CD14-positive monocyte (primary cell): ENCODE measurements at regions not wholly inside any gene's neighbourhood (a gene's known extent, or its start where the extent isn't known, plus 50 kb on each side); places are given as distances from the start of the nearest gene placed in this dataset.

ENCODE experiments used
- DNase-seq, 3 donors: peaks; one replicate each; pipeline ENCODE4 v3.0.0-alpha.2; 2011 to 2022
- H2AFZ ChIP-seq: 2 replicates; pipeline ENCODE4 v1.6.0; 2012; ENCODE audit warnings: mild to moderate bottlenecking, low read depth, low read length, inconsistent platforms; ENCODE audit not compliant: insufficient read depth, poor library complexity, severe bottlenecking
- H3K27ac ChIP-seq, 2 donors: 1 replicate in 1 of 2; 2 replicates in 1 of 2; pipeline ENCODE4 v1.5.1; 2012 to 2013; ENCODE audit warnings: low read length in 2 of 2, control low read depth in 1 of 2, inconsistent platforms in 1 of 2, low read depth in 1 of 2, mild to moderate bottlenecking in 1 of 2
- H3K27me3 ChIP-seq, 2 donors: one replicate each; pipeline versions ENCODE4 v1.6.0 to v1.6.1; 2011 to 2013; ENCODE audit warnings: low read length in 2 of 2; ENCODE audit not compliant: control insufficient read depth in 2 of 2, insufficient read depth in 2 of 2
- H3K36me3 ChIP-seq, 2 donors: replicated peaks in 1 of 2; 1 replicate in 1 of 2; 2 replicates in 1 of 2; pipeline versions ENCODE4 v1.5.1 to v1.6.1; 2012 to 2013; ENCODE audit warnings: low read length in 2 of 2, control low read depth in 1 of 2, inconsistent platforms in 1 of 2, mild to moderate bottlenecking in 1 of 2; ENCODE audit not compliant: insufficient read depth in 2 of 2, control insufficient read depth in 1 of 2
- H3K4me1 ChIP-seq, 2 donors: 1 replicate in 1 of 2; 2 replicates in 1 of 2; pipeline versions ENCODE4 v1.5.1 to v1.6.1; 2012 to 2013; ENCODE audit warnings: low read length in 2 of 2, control low read depth in 1 of 2, inconsistent platforms in 1 of 2, mild to moderate bottlenecking in 1 of 2, moderate library complexity in 1 of 2; ENCODE audit not compliant: insufficient read depth in 2 of 2, control insufficient read depth in 1 of 2
- H3K4me2 ChIP-seq: replicated peaks from 2 replicates; pipeline ENCODE3; 2012; ENCODE audit warnings: low read length, moderate library complexity, mild to moderate bottlenecking; ENCODE audit not compliant: poor library complexity, severe bottlenecking; ENCODE audit errors: extremely low read depth
- H3K4me3 ChIP-seq, 3 experiments: fragments of 200-600 bp in 1 of 3; sonication (generic) in 1 of 3; replicated peaks in 1 of 3; 1 replicate in 2 of 3; 2 replicates in 1 of 3; pipeline ENCODE4 v1.5.1; 2011 to 2013; ENCODE audit warnings: low read length in 3 of 3, mild to moderate bottlenecking in 3 of 3, control low read depth in 2 of 3, low read depth in 2 of 3, inconsistent platforms in 1 of 3, moderate library complexity in 1 of 3
- H3K79me2 ChIP-seq: 2 replicates; pipeline ENCODE4 v1.6.0; 2012; ENCODE audit warnings: mild to moderate bottlenecking, control low read depth, inconsistent platforms, low read length, moderate library complexity; ENCODE audit not compliant: insufficient read depth
- H3K9ac ChIP-seq: 2 replicates; pipeline ENCODE4 v1.6.0; 2017; ENCODE audit warnings: low read length, mild to moderate bottlenecking; ENCODE audit not compliant: insufficient read depth, poor library complexity, severe bottlenecking
- H3K9me3 ChIP-seq, 2 donors: replicated peaks in 1 of 2; 1 replicate in 1 of 2; 2 replicates in 1 of 2; pipeline versions ENCODE4 v1.5.1 to v1.6.1; 2012 to 2013; ENCODE audit warnings: low read length in 2 of 2, control low read depth in 1 of 2; ENCODE audit not compliant: control insufficient read depth in 1 of 2, insufficient read depth in 1 of 2
- H4K20me1 ChIP-seq: 2 replicates; pipeline ENCODE4 v1.6.0; 2012; ENCODE audit warnings: mild to moderate bottlenecking, low read length, control low read depth, moderate library complexity; ENCODE audit not compliant: insufficient read depth
- H3K27ac Mint-ChIP-seq, 7 donors: one replicate each; pipeline ENCODE4 v1.8.0; 2020; ENCODE audit warnings: mild to moderate bottlenecking in 7 of 7, mixed read lengths in 7 of 7, moderate library complexity in 6 of 7, inconsistent platforms in 2 of 7
- H3K27me3 Mint-ChIP-seq, 3 donors: one replicate each; pipeline ENCODE4 v1.8.0; 2021 to 2022; ENCODE audit warnings: low read depth in 3 of 3, mild to moderate bottlenecking in 3 of 3, mixed read lengths in 3 of 3, moderate library complexity in 3 of 3, inconsistent platforms in 1 of 3
- H3K36me3 Mint-ChIP-seq, 2 donors: one replicate each; pipeline ENCODE4 v1.8.0; 2020; ENCODE audit warnings: mixed read lengths in 2 of 2, inconsistent platforms in 1 of 2, mild to moderate bottlenecking in 1 of 2
- H3K4me1 Mint-ChIP-seq: one replicate; pipeline ENCODE4 v1.8.0; 2020; ENCODE audit warnings: mild to moderate bottlenecking, mixed read lengths
- H3K4me3 Mint-ChIP-seq, 2 donors: one replicate each; pipeline ENCODE4 v1.8.0; 2020; ENCODE audit warnings: mild to moderate bottlenecking in 2 of 2, mixed read lengths in 2 of 2, moderate library complexity in 1 of 2
- H3K9me3 Mint-ChIP-seq, 7 donors: one replicate each; pipeline ENCODE4 v1.8.0; 2020 to 2022; ENCODE audit warnings: mixed read lengths in 7 of 7, mild to moderate bottlenecking in 6 of 7, moderate library complexity in 6 of 7, inconsistent platforms in 2 of 7
- WGBS: methylation state at CpG from one replicate; pipeline ENCODE4 v1.1.5; 2013; ENCODE audit warnings: missing lambda C conversion rate; ENCODE audit not compliant: insufficient coverage; 5-methylcytosine and 5-hydroxymethylcytosine counted together
- intact Hi-C, 2 donors: fragments of 100-400 bp; cut with micrococcal nuclease; formaldehyde crosslinking; loops; one replicate each; pipeline versions ENCODE4 v1.15.0 to v1.15.1; 2023
- TF ChIP-seq, protein P1 (sequence below): fragments of 200-600 bp; IDR thresholded peaks from one replicate; pipeline ENCODE4 v1.8.0; 2022; ENCODE audit warnings: antibody characterized with exemption, mild to moderate bottlenecking

DNA sequence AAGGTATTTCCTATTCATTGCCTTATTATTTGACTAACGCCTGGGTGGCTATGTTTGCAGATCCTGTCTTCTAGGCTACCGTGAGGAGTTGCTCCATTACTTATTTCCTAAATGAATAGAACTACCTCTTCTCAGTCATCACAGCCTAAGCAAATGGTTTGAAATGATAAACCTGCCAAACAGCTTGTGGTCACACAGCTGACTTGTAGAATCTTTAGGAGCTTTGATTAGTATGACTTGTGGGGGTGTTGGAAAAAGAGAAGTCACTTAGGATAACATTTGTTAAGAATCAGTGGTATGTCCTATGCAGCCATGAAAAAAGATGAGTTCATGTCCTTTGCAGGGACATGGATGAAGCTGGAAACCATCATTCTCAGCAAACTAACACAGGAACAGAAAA is 169.3 kb downstream of the PPARGC1A start:
- H3K4me1 ChIP-seq, result no peaks in the 10 kb centered on the region
- H3K27ac Mint-ChIP-seq, result no peak overlapping the region
- no peaks in the 10 kb centered on the region for H4K20me1 ChIP-seq
- H3K4me2 ChIP-seq, result no peak overlapping the region
- H3K9me3 Mint-ChIP-seq, result peaks cover 0 to 6% (median under 1%) of the 10 kb centered on the region in 7 donors
- H3K9me3 ChIP-seq, result no peaks in the 10 kb centered on the region
- H3K27me3 ChIP-seq, result no peaks in the 10 kb centered on the region
- no peaks in the 10 kb centered on the region for H3K79me2 ChIP-seq
- 80% methylated on average over 1 of the region's 2 CpGs for WGBS
- H3K36me3 ChIP-seq, result no peaks in the 10 kb centered on the region
- H3K4me3 Mint-ChIP-seq, result no peak overlapping the region
- no peak overlapping the region for H3K9ac ChIP-seq
- TF ChIP-seq, protein P1, sequence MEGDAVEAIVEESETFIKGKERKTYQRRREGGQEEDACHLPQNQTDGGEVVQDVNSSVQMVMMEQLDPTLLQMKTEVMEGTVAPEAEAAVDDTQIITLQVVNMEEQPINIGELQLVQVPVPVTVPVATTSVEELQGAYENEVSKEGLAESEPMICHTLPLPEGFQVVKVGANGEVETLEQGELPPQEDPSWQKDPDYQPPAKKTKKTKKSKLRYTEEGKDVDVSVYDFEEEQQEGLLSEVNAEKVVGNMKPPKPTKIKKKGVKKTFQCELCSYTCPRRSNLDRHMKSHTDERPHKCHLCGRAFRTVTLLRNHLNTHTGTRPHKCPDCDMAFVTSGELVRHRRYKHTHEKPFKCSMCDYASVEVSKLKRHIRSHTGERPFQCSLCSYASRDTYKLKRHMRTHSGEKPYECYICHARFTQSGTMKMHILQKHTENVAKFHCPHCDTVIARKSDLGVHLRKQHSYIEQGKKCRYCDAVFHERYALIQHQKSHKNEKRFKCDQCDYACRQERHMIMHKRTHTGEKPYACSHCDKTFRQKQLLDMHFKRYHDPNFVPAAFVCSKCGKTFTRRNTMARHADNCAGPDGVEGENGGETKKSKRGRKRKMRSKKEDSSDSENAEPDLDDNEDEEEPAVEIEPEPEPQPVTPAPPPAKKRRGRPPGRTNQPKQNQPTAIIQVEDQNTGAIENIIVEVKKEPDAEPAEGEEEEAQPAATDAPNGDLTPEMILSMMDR, result no peak
- DNase-seq, result no peak
- no peaks in the 10 kb centered on the region for H3K4me1 Mint-ChIP-seq
- no peaks in the 10 kb centered on the region for H3K36me3 Mint-ChIP-seq
- intact Hi-C loops, result no loop called here
- no peak overlapping the region for H2AFZ ChIP-seq
- H3K4me3 ChIP-seq, result no peak overlapping the region
- no peaks in the 10 kb centered on the region for H3K27me3 Mint-ChIP-seq
- no peak overlapping the region for H3K27ac ChIP-seq

- no peak for DNase-seq
- peaks cover 0 to 5% (median 0%) of the 10 kb centered on the region in 3 donors for H3K27me3 Mint-ChIP-seq
- TF ChIP-seq, protein P1, result no peak
- H3K4me1 Mint-ChIP-seq, result no peaks in the 10 kb centered on the region
- no peaks in the 10 kb centered on the region for H3K4me1 ChIP-seq
- no peaks in the 10 kb centered on the region for H3K27me3 ChIP-seq
- intact Hi-C loops, result no loop called here
- no peak overlapping the region for H3K4me3 Mint-ChIP-seq
- no peak overlapping the region for H3K9ac ChIP-seq
- no peak overlapping the region for H3K4me3 ChIP-seq
- H2AFZ ChIP-seq, result no peak overlapping the region
- no peaks in the 10 kb centered on the region for H4K20me1 ChIP-seq
- WGBS, result no CpG with 5 or more reads among the region's 2 CpGs
- H3K9me3 Mint-ChIP-seq, result peaks cover 0 to 6% (median 0%) of the 10 kb centered on the region in 7 donors
- H3K36me3 Mint-ChIP-seq, result no peaks in the 10 kb centered on the region
- no peaks in the 10 kb centered on the region for H3K9me3 ChIP-seq
- H3K4me2 ChIP-seq, result no peak overlapping the region
- H3K27ac ChIP-seq, result no peak overlapping the region
- no peaks in the 10 kb centered on the region for H3K79me2 ChIP-seq
- H3K27ac Mint-ChIP-seq, result no peak overlapping the region
- H3K36me3 ChIP-seq, result no peaks in the 10 kb centered on the region
Measured at GRCh38 chr4:23718435-23718834, 171.4 kb downstream of the PPARGC1A start.
